Esophagus muscularis mucosa (tissue), 2 donors: ENCODE measurements at regions not wholly inside any gene's neighbourhood (a gene's known extent, or its start where the extent isn't known, plus 50 kb on each side); places are given as distances from the start of the nearest gene placed in this dataset.

Experiments used
- POLR2A ChIP-seq: fragments of 450-650 bp; IDR thresholded peaks from one replicate; pipeline ENCODE4 v1.6.1; 2017; ENCODE audit warnings: antibody characterized with exemption, moderate library complexity, mild to moderate bottlenecking, low read depth
- POLR2AphosphoS5 ChIP-seq, 2 donors: sonication (generic); formaldehyde crosslinking; IDR thresholded peaks; one replicate each; pipeline ENCODE4 v1.6.1; 2017; ENCODE audit warnings: antibody characterized with exemption in 2 of 2

GRCh38 chr14:39492267-39492666, 60.0 kb upstream of the FBXO33 start:
- TF ChIP-seq POLR2A (no peak), POLR2AphosphoS5 (IDR thresholded peaks at IDR 0.05) (no peak)
